ENCODE measurements at regions not wholly inside any gene's neighbourhood (a gene's known extent, or its start where the extent isn't known, plus 50 kb on each side); places are given as distances from the start of the nearest gene placed in this dataset.

DNA sequence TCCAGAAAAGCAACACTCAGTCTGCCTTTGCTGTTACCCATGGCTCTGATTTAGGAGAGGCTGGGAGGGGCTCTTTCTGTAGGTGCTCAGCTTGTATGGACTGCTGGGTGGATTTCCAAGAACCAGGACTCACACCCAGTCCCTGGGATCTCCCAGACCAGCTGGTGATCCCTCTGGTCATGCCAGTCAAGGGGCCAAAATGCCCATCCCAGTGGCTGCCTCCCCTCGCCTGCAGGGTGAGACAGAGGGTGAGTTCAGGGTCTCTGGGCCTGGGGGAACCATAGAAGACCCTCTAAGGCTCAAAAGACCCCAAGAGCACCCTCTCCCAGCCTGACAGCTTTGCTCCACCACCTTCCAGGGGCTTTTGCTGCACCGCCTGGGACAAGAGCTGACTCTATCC is 78.6 kb upstream of the MYL2 start:
- Mint-ChIP-seq H3K36me3 (no peaks in the 10 kb centered on the region), H3K4me3 (no peak overlapping the region), H3K27ac (no peak overlapping the region), H3K4me1 (ENCODE audit: low read depth in 2 of 2) (peaks cover 0 to 6% of the 10 kb centered on the region in 2 donors), H3K27me3 (peaks cover 6 to 12% of the 10 kb centered on the region in 2 donors), H3K9me3 (no peaks in the 10 kb centered on the region)
- ATAC-seq = no peak
- DNase-seq (ENCODE audit: low spot score) = no peak

DNA sequence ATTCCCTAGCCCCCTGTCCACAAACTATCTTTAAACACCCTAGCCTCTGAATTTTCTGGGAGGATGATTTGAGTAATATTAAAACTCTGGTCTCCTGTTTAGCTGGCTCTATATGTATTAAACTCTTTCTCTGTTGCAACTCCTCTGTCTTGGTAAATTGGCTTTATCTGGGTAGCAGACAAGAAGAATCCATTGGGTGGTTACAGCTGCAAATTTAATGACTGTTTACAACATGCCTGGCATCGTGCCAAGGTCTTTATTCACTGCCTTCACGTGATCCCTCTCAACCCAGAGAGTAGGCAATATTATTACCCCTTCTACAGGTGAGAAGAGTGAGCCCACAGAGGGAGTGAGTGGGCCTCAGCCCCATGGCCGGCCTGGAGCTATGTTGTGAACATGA is 77.8 kb upstream of the MYL2 start:
- Mint-ChIP-seq H3K27ac (no peak overlapping the region), H3K4me3 (no peak overlapping the region), H3K27me3 (peaks cover 6 to 18% of the 10 kb centered on the region in 2 donors), H3K9me3 (no peaks in the 10 kb centered on the region), H3K36me3 (no peaks in the 10 kb centered on the region), H3K4me1 (ENCODE audit: low read depth in 2 of 2) (peaks cover 0 to 6% of the 10 kb centered on the region in 2 donors)
- DNase-seq (ENCODE audit: low spot score) (no peak), ATAC-seq (no peak)

DNA sequence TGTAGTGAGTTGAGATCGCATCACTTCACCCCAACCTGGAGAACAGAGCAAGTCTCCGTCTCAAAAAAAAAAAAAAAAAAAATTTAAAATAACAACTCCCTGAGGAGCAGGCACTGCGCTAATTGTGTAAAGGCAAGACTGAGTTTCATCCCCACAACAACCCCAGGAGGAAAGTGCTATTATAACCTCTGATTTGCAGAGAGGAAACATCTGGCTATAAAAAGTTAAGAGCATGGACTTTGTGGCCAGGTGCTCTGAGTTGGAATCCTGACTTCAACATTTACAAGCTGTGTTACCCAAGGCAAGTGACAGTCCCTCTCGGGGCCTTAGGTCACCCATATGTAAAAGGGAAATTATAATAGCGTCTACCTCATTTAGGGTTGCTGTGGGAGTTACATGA is 76.0 kb upstream of the MYL2 start:
- Mint-ChIP-seq H3K36me3 (no peaks in the 10 kb centered on the region), H3K27ac (no peak overlapping the region), H3K4me3 (no peak overlapping the region), H3K9me3 (no peaks in the 10 kb centered on the region), H3K4me1 (ENCODE audit: low read depth in 2 of 2) (peaks cover 0 to 2% of the 10 kb centered on the region in 2 donors), H3K27me3 (peaks cover 13 to 21% of the 10 kb centered on the region in 2 donors)
- ATAC-seq (no peak), DNase-seq (ENCODE audit: low spot score) (no peak)

DNA sequence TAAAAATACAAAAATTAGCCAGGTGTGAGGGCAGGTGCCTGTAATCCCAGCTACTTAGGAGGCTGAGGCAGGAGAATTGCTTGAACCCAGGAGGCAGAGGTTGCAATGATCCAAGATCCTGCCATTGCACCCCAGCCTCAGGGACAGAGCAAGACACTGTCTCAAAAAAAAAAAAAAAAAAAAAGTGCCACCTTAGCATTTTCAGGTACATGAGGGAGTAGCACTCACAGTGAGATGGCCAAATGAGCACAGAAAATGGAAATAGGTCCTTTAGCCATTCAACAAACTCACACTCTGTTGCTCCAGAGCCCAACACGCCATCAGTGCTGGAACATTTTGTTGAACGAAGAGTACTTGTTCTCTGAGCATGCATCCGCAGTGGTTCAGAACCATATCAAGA is 75.2 kb upstream of the MYL2 start:
- Mint-ChIP-seq H3K36me3 (no peaks in the 10 kb centered on the region), H3K9me3 (no peaks in the 10 kb centered on the region), H3K4me1 (ENCODE audit: low read depth in 2 of 2) (no peaks in the 10 kb centered on the region), H3K27me3 (peaks cover 16 to 17% of the 10 kb centered on the region in 2 donors), H3K27ac (no peak overlapping the region), H3K4me3 (no peak overlapping the region)
- ATAC-seq (no peak), DNase-seq (ENCODE audit: low spot score) (no peak)

DNA sequence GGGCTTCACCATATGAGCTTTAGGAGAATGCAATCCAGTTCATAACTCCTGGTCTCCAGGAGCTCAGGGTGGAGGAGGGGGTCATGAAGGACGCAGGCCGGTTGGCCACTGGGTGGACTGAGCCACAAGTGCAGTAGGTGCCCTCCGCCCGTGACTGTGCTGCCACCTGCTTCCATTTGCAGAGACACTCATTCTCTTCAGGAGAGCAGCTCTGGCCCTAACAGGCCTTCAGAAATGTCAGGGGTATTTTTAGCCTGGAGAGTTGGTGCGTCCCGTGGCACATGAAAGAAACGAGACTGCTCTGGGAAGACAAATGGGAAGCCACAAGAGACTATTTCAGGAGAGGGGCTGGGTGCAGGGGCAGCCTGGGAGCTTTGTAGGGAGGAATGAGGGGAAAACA is 74.6 kb upstream of the MYL2 start:
- Mint-ChIP-seq H3K9me3 (no peaks in the 10 kb centered on the region), H3K4me1 (ENCODE audit: low read depth in 2 of 2) (no peaks in the 10 kb centered on the region), H3K36me3 (no peaks in the 10 kb centered on the region), H3K27ac (no peak overlapping the region), H3K27me3 (peaks cover 20 to 22% of the 10 kb centered on the region in 2 donors), H3K4me3 (no peak overlapping the region)
- no peak for ATAC-seq
- no peak for DNase-seq (ENCODE audit: low spot score)

DNA sequence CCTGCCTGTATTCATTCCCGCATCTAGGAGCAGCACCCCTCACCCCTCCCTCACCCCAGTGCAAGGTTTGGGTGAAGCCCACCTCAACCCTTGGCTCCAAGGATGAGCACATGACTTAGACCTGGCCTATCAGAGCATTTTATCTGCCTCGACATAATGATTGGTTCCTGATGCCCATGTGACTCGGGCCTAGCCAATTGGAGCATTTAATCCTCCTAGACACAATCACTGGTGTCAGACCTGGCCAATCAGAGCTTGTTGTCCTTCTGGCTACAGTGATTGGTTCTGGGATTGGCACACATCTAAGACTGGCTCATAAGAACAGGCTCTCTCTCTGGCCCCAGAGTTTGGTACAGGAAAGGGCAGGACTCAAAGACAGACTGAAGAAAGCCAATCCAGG is 73.1 kb upstream of the MYL2 start:
- Mint-ChIP-seq H3K27me3 (peaks cover 20 to 24% of the 10 kb centered on the region in 2 donors), H3K4me3 (no peak overlapping the region), H3K9me3 (no peaks in the 10 kb centered on the region), H3K4me1 (ENCODE audit: low read depth in 2 of 2) (no peaks in the 10 kb centered on the region), H3K36me3 (no peaks in the 10 kb centered on the region), H3K27ac (no peak overlapping the region)
- DNase-seq (ENCODE audit: low spot score) (no peak), ATAC-seq (no peak)

DNA sequence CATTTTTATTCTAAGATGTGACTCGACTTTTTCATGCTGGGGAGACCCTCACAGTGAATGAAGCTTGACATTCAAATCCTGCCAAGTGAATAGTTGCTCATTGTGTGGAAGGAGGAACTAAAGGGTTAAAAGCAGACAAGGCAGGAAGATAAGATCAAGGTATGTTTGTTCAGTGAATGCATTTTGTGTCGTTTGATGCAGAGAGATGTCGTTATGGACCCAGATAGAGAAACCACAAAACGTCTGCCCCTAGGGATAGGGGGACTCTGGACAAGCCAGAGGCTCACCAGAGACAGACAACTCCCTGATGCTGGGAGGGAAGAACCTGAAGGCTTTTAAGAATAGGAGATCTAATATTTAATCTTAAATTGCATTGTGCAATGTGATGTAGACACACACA is 72.5 kb upstream of the MYL2 start:
- ATAC-seq = no peak
- DNase-seq (ENCODE audit: low spot score) = no peak
- peaks cover 20 to 24% of the 10 kb centered on the region in 2 donors for H3K27me3 Mint-ChIP-seq
- H3K36me3 Mint-ChIP-seq = no peaks in the 10 kb centered on the region
- H3K4me1 Mint-ChIP-seq (ENCODE audit: low read depth in 2 of 2) = no peaks in the 10 kb centered on the region
- H3K27ac Mint-ChIP-seq = no peak overlapping the region
- H3K9me3 Mint-ChIP-seq = no peaks in the 10 kb centered on the region
- H3K4me3 Mint-ChIP-seq = no peak overlapping the region

DNA sequence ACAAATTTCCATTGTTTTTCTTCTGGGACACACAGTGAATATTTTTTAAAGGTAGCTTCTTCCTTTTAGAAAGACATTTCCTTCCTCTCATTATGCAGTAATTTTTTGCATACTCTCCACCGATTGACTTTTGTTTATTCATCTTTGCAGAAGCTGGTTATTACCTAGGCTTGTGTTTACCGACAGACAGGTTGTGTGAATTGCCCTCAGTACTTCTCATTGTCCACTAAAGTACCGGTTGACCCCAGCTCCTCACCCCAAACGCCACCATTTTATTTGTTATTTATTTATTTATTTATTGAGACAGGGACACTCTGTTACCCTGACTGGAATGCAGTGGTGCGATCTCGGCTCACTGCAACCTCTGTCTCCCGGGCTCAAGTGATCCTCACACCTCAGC is 63.4 kb upstream of the MYL2 start:
- no peaks in the 10 kb centered on the region for H3K36me3 Mint-ChIP-seq
- H3K9me3 Mint-ChIP-seq = no peaks in the 10 kb centered on the region
- peaks cover 27 to 49% of the 10 kb centered on the region in 2 donors for H3K27me3 Mint-ChIP-seq
- no peak overlapping the region for H3K4me3 Mint-ChIP-seq
- DNase-seq (ENCODE audit: low spot score) (no peak), ATAC-seq (no peak)
- H3K27ac Mint-ChIP-seq = no peak overlapping the region
- H3K4me1 Mint-ChIP-seq (ENCODE audit: low read depth in 2 of 2) = peaks cover 0 to 2% of the 10 kb centered on the region in 2 donors

DNA sequence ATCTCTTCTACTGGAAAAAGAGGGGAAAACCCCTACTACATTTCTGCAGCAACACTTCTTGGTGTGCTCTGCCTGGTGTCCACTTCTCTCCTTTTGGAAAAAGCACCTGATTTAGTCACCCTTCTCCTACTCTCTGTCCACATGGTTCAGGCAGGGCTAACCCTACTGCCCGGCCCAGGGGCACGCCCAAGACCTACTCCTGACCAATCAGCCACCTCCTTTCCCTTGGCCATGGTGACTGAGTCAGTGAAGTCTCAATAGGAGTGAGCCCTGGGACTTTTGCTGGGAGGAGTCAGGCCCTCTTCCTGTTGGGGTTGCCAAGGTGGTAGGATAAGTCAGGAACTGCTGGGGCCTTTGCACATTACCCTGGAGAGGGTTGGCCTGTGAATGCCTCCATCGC is 52.5 kb upstream of the MYL2 start:
- peak in 1 of 2 donors; percentile 36 for ATAC-seq
- Mint-ChIP-seq H3K4me3 (no peak overlapping the region), H3K36me3 (no peaks in the 10 kb centered on the region), H3K27me3 (peaks cover 3 to 23% of the 10 kb centered on the region in 2 donors), H3K9me3 (no peaks in the 10 kb centered on the region), H3K4me1 (ENCODE audit: low read depth in 2 of 2) (no peaks in the 10 kb centered on the region), H3K27ac (no peak overlapping the region)
- no peak for DNase-seq (ENCODE audit: low spot score)

DNA sequence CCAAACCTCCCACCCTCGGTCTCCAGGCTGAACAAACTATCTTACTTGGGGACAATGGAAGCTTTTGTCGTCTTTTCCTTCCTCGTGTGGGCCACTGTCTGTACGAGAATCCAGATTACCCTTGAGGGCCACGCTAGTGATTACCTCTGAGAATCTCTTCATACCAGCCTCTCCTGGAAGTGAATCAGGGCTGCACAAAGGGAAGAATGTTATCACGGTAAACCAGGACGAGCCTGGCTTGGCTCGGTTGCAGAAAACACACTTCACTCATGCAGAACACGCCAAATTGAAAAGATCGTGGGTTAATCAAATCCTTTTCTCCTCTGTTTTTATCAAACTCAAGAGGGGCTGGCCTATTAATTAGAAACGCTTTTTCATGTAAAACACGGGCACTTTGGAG is 51.6 kb upstream of the MYL2 start:
- Mint-ChIP-seq H3K27ac (no peak overlapping the region), H3K4me3 (no peak overlapping the region), H3K4me1 (ENCODE audit: low read depth in 2 of 2) (no peaks in the 10 kb centered on the region), H3K36me3 (no peaks in the 10 kb centered on the region), H3K9me3 (no peaks in the 10 kb centered on the region), H3K27me3 (peaks cover 8 to 23% of the 10 kb centered on the region in 2 donors)
- DNase-seq (ENCODE audit: low spot score) (no peak), ATAC-seq (no peak)

DNA sequence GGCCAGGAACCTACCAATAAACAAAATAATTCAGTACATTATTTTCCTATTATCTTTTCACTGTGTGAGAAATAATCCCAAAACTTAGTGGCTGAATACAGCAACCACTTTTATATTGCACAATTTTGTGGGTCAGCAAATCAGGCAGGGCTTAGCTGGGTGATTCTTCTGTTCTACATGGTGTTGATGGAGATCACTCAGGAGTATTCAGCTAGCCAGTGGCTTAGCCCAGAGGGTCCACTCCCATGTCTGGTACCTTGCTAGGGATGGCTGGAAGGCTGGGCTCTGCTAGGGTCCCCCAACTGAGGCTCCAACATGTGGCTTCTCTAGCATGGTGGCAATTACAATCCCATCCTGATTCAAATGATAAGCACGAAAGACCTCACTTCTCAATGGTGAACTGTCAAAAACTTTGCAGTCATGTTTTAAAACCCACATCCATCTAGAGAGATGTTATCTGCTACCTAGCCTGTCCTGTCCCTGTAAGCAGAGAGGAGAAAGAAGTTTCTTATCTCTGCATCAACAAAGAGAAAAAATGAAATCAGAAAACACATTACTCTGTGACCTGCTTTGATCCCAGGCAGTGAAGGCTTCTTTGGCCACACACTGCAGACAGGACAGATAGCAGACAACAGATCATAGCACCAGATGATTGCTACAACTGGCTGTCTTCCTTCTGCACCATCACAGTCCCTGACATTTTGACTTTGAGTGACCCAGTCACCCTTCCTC is 51.0 kb upstream of the MYL2 start:
- DNase-seq (ENCODE audit: low spot score) (no peak), ATAC-seq (no peak)
- no peak overlapping the region for H3K27ac Mint-ChIP-seq
- peaks cover 8 to 18% of the 10 kb centered on the region in 2 donors for H3K27me3 Mint-ChIP-seq
- H3K4me3 Mint-ChIP-seq = no peak overlapping the region
- no peaks in the 10 kb centered on the region for H3K4me1 Mint-ChIP-seq (ENCODE audit: low read depth in 2 of 2)
- H3K36me3 Mint-ChIP-seq = no peaks in the 10 kb centered on the region
- H3K9me3 Mint-ChIP-seq = no peaks in the 10 kb centered on the region
